Small intestine (tissue), 7 donors: ENCODE measurements at regions not wholly inside any gene's neighbourhood (a gene's known extent, or its start where the extent isn't known, plus 50 kb on each side); places are given as distances from the start of the nearest gene placed in this dataset.
"Not testable (repeated sequence)": the region's sequence is repeated elsewhere in the genome, so short reads cannot be mapped to it uniquely, and the experiment has no call there.

Source experiments
- DNase-seq, 2 donors: peaks; one replicate each; pipeline versions ENCODE4 v3.0.0 to v3.0.0-alpha.2; 2013
- FAIRE-seq: peaks from 2 replicates; lab custom pipeline; 2012; peaks lifted over from hg19 to GRCh38; lab: Jason Lieb, UNC
- H3K27ac ChIP-seq, 3 donors: one replicate each; pipeline ENCODE4 v1.5.1; 2013; ENCODE audit warnings: low read length in 2 of 3, mild to moderate bottlenecking in 2 of 3, control low read depth in 1 of 3, inconsistent platforms in 1 of 3, low read depth in 1 of 3, moderate library complexity in 1 of 3
- H3K27me3 ChIP-seq, 3 donors: one replicate each; pipeline ENCODE4 v1.6.1; 2013; ENCODE audit warnings: low read length in 3 of 3, inconsistent platforms in 1 of 3; ENCODE audit not compliant: control insufficient read depth in 3 of 3, insufficient read depth in 3 of 3
- H3K36me3 ChIP-seq, 3 donors: one replicate each; pipeline ENCODE4 v1.6.1; 2013; ENCODE audit warnings: low read length in 3 of 3, inconsistent platforms in 1 of 3, low read depth in 1 of 3, mild to moderate bottlenecking in 1 of 3, moderate library complexity in 1 of 3; ENCODE audit not compliant: control insufficient read depth in 3 of 3, insufficient read depth in 2 of 3
- H3K4me1 ChIP-seq, 3 donors: one replicate each; pipeline ENCODE4 v1.6.1; 2013; ENCODE audit warnings: low read length in 2 of 3, inconsistent platforms in 1 of 3, low read depth in 1 of 3, mild to moderate bottlenecking in 1 of 3, moderate library complexity in 1 of 3; ENCODE audit not compliant: control insufficient read depth in 3 of 3, insufficient read depth in 2 of 3
- H3K4me3 ChIP-seq, 3 donors: one replicate each; pipeline ENCODE4 v1.5.1; 2013; ENCODE audit warnings: low read length in 3 of 3, control low read depth in 1 of 3, inconsistent platforms in 1 of 3, low read depth in 1 of 3, mild to moderate bottlenecking in 1 of 3, moderate library complexity in 1 of 3
- H3K9me3 ChIP-seq, 2 donors: one replicate each; pipeline ENCODE4 v1.6.1; 2013; ENCODE audit warnings: low read depth in 1 of 2, low read length in 1 of 2; ENCODE audit not compliant: control insufficient read depth in 2 of 2, insufficient read depth in 1 of 2
- WGBS, 3 donors: extraction: QIAGEN DNeasy Blood & Tissue Kit; methylation state at CpG; one replicate each; pipeline ENCODE4 v1.1.7; 2013; 5-methylcytosine and 5-hydroxymethylcytosine counted together
- donor health status: healthy with polysubstance abuse.
- donor health status: control.
- donor health status: control.
- donor health status: Bipolar disorder and iron deficiency.
- donor health status: healthy.

- no peak for FAIRE-seq
- 87 to 90% (median 87%) methylated on average over 18 of the region's 18 CpGs for WGBS, 3 donors
- no peak overlapping the region for H3K4me3 ChIP-seq
- no peak overlapping the region for H3K27ac ChIP-seq
- DNase-seq: no peak
- no peaks in the 10 kb centered on the region for H3K36me3 ChIP-seq
- H3K4me1 ChIP-seq: no peaks in the 10 kb centered on the region
- H3K9me3 ChIP-seq: no peaks in the 10 kb centered on the region
- H3K27me3 ChIP-seq: no peaks in the 10 kb centered on the region
Observed at GRCh38 chr18:11377766-11378540, 228.6 kb upstream of the PIEZO2 start.

GRCh38 chr18:11372163-11372562 is 222.8 kb upstream of the PIEZO2 start:
- Histone ChIP-seq H3K36me3 (no peaks in the 10 kb centered on the region), H3K4me3 (no peak overlapping the region), H3K9me3 (no peaks in the 10 kb centered on the region), H3K27me3 (no peaks in the 10 kb centered on the region), H3K27ac (no peak overlapping the region), H3K4me1 (no peaks in the 10 kb centered on the region)
- FAIRE-seq (no peak), DNase-seq (no peak)
- 64 to 79% (median 67%) methylated on average over 2 of the region's 2 CpGs for WGBS, 3 donors

- no peak for FAIRE-seq
- Histone ChIP-seq H3K4me3 (no peak overlapping the region), H3K27ac (no peak overlapping the region), H3K27me3 (no peaks in the 10 kb centered on the region), H3K36me3 (no peaks in the 10 kb centered on the region), H3K4me1 (no peaks in the 10 kb centered on the region), H3K9me3 (no peaks in the 10 kb centered on the region)
- DNase-seq: no peak
- 58 to 73% (median 63%) methylated on average over 7 of the region's 7 CpGs for WGBS, 3 donors
Observed at GRCh38 chr18:11369556-11369955, 220.2 kb upstream of the PIEZO2 start.

- no peak for FAIRE-seq
- Histone ChIP-seq H3K4me3 (no peak overlapping the region), H3K27me3 (no peaks in the 10 kb centered on the region), H3K27ac (no peak overlapping the region), H3K36me3 (no peaks in the 10 kb centered on the region), H3K9me3 (no peaks in the 10 kb centered on the region), H3K4me1 (no peaks in the 10 kb centered on the region)
- WGBS, 3 donors: 72 to 82% (median 77%) methylated on average over 4 of the region's 4 CpGs
- no peak for DNase-seq
Observed at GRCh38 chr18:11368020-11368419, 218.7 kb upstream of the PIEZO2 start.

GRCh38 chr18:11367351-11367750 is 218.0 kb upstream of the PIEZO2 start:
- H3K4me3 ChIP-seq: no peak overlapping the region
- H3K4me1 ChIP-seq: no peaks in the 10 kb centered on the region
- FAIRE-seq (no peak), DNase-seq (no peak)
- H3K9me3 ChIP-seq: no peaks in the 10 kb centered on the region
- no peaks in the 10 kb centered on the region for H3K27me3 ChIP-seq
- no peaks in the 10 kb centered on the region for H3K36me3 ChIP-seq
- no peak overlapping the region for H3K27ac ChIP-seq

GRCh38 chr18:11366410-11366809 is 217.0 kb upstream of the PIEZO2 start:
- Histone ChIP-seq H3K4me3 (no peak overlapping the region), H3K27me3 (no peaks in the 10 kb centered on the region), H3K4me1 (no peaks in the 10 kb centered on the region), H3K27ac (no peak overlapping the region), H3K36me3 (no peaks in the 10 kb centered on the region), H3K9me3 (no peaks in the 10 kb centered on the region)
- DNase-seq: no peak
- 64 to 77% (median 69%) methylated on average over 4 of the region's 4 CpGs for WGBS, 3 donors
- FAIRE-seq: no peak

- DNase-seq: no peak
Observed at GRCh38 chr18:11362856-11363255, 213.5 kb upstream of the PIEZO2 start.

GRCh38 chr18:11361862-11362261 is 212.5 kb upstream of the PIEZO2 start:
- H3K27ac ChIP-seq, H3K4me3 ChIP-seq, DNase-seq, H3K27me3 ChIP-seq, H3K4me1 ChIP-seq, FAIRE-seq, H3K36me3 ChIP-seq, H3K9me3 ChIP-seq: not testable (repeated sequence)
- WGBS, 3 donors: 83 to 93% (median 88%) methylated on average over 4 to 6 of the region's 6 CpGs

More at GRCh38 chr18:11362856-11363255, 213.5 kb upstream of the PIEZO2 start:
- Histone ChIP-seq H3K4me1 (no peaks in the 10 kb centered on the region), H3K36me3 (no peaks in the 10 kb centered on the region), H3K4me3 (no peak overlapping the region), H3K27ac (no peak overlapping the region), H3K9me3 (no peaks in the 10 kb centered on the region), H3K27me3 (no peaks in the 10 kb centered on the region)
- 89 to 93% (median 90%) methylated on average over 1 of the region's 1 CpG for WGBS, 3 donors
- FAIRE-seq: no peak

GRCh38 chr18:11357678-11358077 is 208.3 kb upstream of the PIEZO2 start:
- no peak for DNase-seq
- Histone ChIP-seq H3K27ac (no peak overlapping the region), H3K4me1 (no peaks in the 10 kb centered on the region), H3K36me3 (no peaks in the 10 kb centered on the region), H3K4me3 (no peak overlapping the region), H3K9me3 (no peaks in the 10 kb centered on the region), H3K27me3 (no peaks in the 10 kb centered on the region)
- no peak for FAIRE-seq
- WGBS, 3 donors: 95 to 100% (median 100%) methylated on average over 1 of the region's 1 CpG
